OCI-LY7 (cell line): ENCODE measurements at regions not wholly inside any gene's neighbourhood (a gene's known extent, or its start where the extent isn't known, plus 50 kb on each side); places are given as distances from the start of the nearest gene placed in this dataset.

Experiments used
- BruUV-seq: library from RNA; stranded (reverse); fragments of 400-500 nt; replicated peaks from 2 replicates; lab custom pipeline; 2021; lab: Mats Ljungman, UMichigan
- CTCF ChIA-PET: fragments of 300-600 bp; sonication (Branson Sonifier 250); formaldehyde crosslinking; loops from one replicate; lab custom pipeline; 2022; ENCODE audit warnings: antibody characterized with exemption; ENCODE audit not compliant: unreplicated experiment; lab: Charles Lee
- POLR2A ChIA-PET: fragments of 300-600 bp; sonication (Branson Sonifier 250); formaldehyde crosslinking; loops from one replicate; lab custom pipeline; 2022; ENCODE audit warnings: antibody characterized with exemption; lab: Charles Lee
- DNase-seq: peaks from one replicate; pipeline ENCODE4 v3.0.0-alpha.2; 2015; ENCODE audit warnings: low spot score
- H2AFZ ChIP-seq: fragments of 200-600 bp; sonication (generic), shearing (Covaris generic); 2 replicates; pipeline ENCODE4 v1.6.1; 2014; ENCODE audit warnings: mild to moderate bottlenecking, antibody characterized with exemption, low read length, moderate library complexity
- H3K27ac ChIP-seq: fragments of 200-600 bp; sonication (generic); 2 replicates; pipeline ENCODE4 v1.5.1; 2014; ENCODE audit warnings: mixed run types, low read depth, mild to moderate bottlenecking, moderate library complexity, low read length, inconsistent platforms; ENCODE audit not compliant: poor library complexity, severe bottlenecking
- H3K36me3 ChIP-seq: fragments of 200-600 bp; sonication (generic); 2 replicates; pipeline ENCODE4 v1.6.1; 2014; ENCODE audit warnings: mild to moderate bottlenecking, antibody characterized with exemption, low read length, moderate library complexity, mixed read lengths; ENCODE audit not compliant: insufficient read depth
- H3K4me1 ChIP-seq: fragments of 200-600 bp; sonication (generic); 2 replicates; pipeline ENCODE4 v1.5.1; 2014; ENCODE audit warnings: mild to moderate bottlenecking, low read length; ENCODE audit not compliant: insufficient read depth, poor library complexity, severe bottlenecking
- H3K4me2 ChIP-seq: fragments of 200-600 bp; sonication (generic); 2 replicates; pipeline ENCODE4 v1.6.1; 2014; ENCODE audit warnings: mild to moderate bottlenecking, low read length
- H3K4me3 ChIP-seq: fragments of 200-600 bp; sonication (generic); 2 replicates; pipeline ENCODE4 v1.5.1; 2014; ENCODE audit warnings: mild to moderate bottlenecking, low read depth, low read length; ENCODE audit not compliant: poor library complexity, severe bottlenecking
- H3K79me2 ChIP-seq: fragments of 200-600 bp; sonication (generic); 2 replicates; pipeline ENCODE4 v1.6.1; 2016; ENCODE audit warnings: low read depth, mild to moderate bottlenecking, low read length, moderate library complexity, mixed read lengths; ENCODE audit not compliant: insufficient read depth
- H3K9me2 ChIP-seq: fragments of 200-600 bp; sonication (generic); 2 replicates; pipeline ENCODE4 v1.6.1; 2016; ENCODE audit warnings: mild to moderate bottlenecking, low read length, mixed read lengths; ENCODE audit not compliant: insufficient read depth
- H3K9me3 ChIP-seq: fragments of 200-600 bp; sonication (generic); 2 replicates; pipeline ENCODE4 v1.6.1; 2014; ENCODE audit warnings: mild to moderate bottlenecking, mixed run types, low read length, mixed read lengths
- H4K20me1 ChIP-seq: fragments of 200-600 bp; sonication (generic); 2 replicates; pipeline ENCODE4 v1.6.1; 2014; ENCODE audit warnings: mild to moderate bottlenecking, antibody characterized with exemption, low read length, moderate library complexity, mixed read lengths; ENCODE audit not compliant: insufficient read depth
- EZH2phosphoT487 ChIP-seq: fragments of 200-600 bp; sonication (generic); IDR thresholded peaks from 2 replicates; pipeline ENCODE4 v1.6.1; 2018; ENCODE audit warnings: low read depth, borderline replicate concordance, mild to moderate bottlenecking, mixed run types, antibody characterized with exemption, low read length, moderate library complexity, mixed read lengths
- intact Hi-C: fragments of 100-400 bp; cut with micrococcal nuclease; formaldehyde crosslinking; loops from one replicate; pipeline ENCODE4 v1.10.0; 2022; ENCODE audit not compliant: unreplicated experiment
- TF ChIP-seq, protein P1 (sequence below): fragments of 200-600 bp; sonication (generic); conservative IDR thresholded peaks from 2 replicates; pipeline ENCODE4 v1.5.1; 2014; ENCODE audit warnings: mild to moderate bottlenecking, antibody characterized with exemption, low read length, moderate library complexity, mixed read lengths

DNA sequence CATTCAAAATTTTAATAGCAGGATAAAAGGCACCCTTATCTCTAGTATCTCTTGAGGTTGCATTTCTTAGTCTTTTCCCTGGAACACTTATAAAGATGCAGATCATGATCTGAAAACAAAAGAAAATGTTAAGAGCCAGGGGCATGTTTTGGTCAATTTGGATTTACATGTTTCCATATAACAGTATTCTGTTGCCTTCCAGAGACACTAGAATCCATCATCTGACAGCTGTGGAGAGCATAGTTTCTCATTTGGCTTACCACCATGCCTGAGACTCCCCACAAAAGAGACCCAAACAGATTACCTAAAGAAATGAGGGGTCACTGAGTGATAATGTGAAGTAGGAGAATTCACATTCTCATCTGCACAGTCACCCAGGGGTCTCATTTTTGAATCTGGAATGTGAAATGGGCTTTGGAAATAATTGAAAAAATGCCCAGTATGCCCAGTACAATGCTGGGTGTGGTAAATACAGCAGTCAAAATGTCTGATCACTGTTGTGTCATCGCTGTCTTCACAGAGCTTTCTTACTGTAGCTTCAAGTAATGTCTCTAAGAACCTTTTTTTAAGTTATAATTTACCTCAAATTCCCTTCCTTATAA is 79.9 kb upstream of the ZBTB20 start:
- intact Hi-C loops = no loop called here
- Histone ChIP-seq H3K79me2 (no peaks in the 10 kb centered on the region), H4K20me1 (no peaks in the 10 kb centered on the region), H3K9me2 (no peaks in the 10 kb centered on the region), H3K4me2 (no peak overlapping the region), H2AFZ (no peak overlapping the region), H3K4me1 (no peaks in the 10 kb centered on the region), H3K4me3 (no peak overlapping the region), H3K27ac (no peak overlapping the region), H3K9me3 (no peaks in the 10 kb centered on the region), H3K36me3 (no peaks in the 10 kb centered on the region)
- DNase-seq = no peak
- ChIA-PET CTCF (no interaction called here), POLR2A (no interaction called here)
- BruUV-seq = no TSS peak
- no peak for TF ChIP-seq EZH2phosphoT487
- TF ChIP-seq, protein P1, sequence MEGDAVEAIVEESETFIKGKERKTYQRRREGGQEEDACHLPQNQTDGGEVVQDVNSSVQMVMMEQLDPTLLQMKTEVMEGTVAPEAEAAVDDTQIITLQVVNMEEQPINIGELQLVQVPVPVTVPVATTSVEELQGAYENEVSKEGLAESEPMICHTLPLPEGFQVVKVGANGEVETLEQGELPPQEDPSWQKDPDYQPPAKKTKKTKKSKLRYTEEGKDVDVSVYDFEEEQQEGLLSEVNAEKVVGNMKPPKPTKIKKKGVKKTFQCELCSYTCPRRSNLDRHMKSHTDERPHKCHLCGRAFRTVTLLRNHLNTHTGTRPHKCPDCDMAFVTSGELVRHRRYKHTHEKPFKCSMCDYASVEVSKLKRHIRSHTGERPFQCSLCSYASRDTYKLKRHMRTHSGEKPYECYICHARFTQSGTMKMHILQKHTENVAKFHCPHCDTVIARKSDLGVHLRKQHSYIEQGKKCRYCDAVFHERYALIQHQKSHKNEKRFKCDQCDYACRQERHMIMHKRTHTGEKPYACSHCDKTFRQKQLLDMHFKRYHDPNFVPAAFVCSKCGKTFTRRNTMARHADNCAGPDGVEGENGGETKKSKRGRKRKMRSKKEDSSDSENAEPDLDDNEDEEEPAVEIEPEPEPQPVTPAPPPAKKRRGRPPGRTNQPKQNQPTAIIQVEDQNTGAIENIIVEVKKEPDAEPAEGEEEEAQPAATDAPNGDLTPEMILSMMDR = no peak

DNA sequence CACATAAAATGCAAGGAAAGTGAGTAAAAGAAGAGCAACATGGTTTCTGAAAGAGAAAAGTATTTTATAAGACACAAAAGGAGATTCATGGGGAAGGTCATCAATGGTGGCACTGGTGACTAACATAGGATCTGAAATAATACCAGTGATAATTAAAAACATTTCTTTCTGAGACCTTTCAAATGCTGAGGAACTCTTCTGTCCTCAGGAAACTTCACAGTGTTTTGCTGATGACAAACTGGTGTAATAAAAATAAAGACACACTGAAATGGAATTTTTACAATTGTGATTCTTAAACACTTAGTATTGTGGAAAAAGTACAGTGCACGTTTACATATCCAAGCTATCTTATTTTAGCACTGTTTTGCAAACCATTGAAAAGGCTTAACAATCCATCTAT is 80.4 kb upstream of the ZBTB20 start:
- Histone ChIP-seq H3K9me3 (no peaks in the 10 kb centered on the region), H3K27ac (no peak overlapping the region), H3K4me2 (no peak overlapping the region), H2AFZ (no peak overlapping the region), H3K9me2 (no peaks in the 10 kb centered on the region), H3K4me3 (no peak overlapping the region), H4K20me1 (no peaks in the 10 kb centered on the region), H3K36me3 (no peaks in the 10 kb centered on the region), H3K79me2 (no peaks in the 10 kb centered on the region), H3K4me1 (no peaks in the 10 kb centered on the region)
- intact Hi-C loops = no loop called here
- POLR2A ChIA-PET = no interaction called here
- no peak for DNase-seq
- CTCF ChIA-PET = no interaction called here
- BruUV-seq = no TSS peak
- no peak for TF ChIP-seq EZH2phosphoT487

DNA sequence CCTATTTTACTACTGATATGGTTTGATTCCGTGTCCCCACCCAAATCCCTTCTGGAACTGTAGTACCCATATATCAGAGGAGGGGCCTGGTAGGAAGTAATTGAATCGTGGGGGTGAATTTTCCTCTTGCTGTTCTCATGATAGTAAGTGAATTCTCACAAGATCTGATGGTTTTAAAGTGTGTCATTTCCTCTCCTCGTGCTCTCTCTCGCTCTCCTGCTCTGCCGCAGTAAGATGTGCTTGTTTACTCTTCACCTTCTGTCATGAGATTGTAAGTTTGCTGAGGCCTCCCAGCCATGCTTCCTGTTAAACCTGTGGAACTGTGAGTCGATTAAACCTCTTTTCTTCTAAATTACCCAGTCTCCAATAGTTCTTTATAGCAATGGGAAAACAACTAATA is 81.2 kb upstream of the ZBTB20 start:
- no TSS peak for BruUV-seq
- POLR2A ChIA-PET = no interaction called here

More for the DNA sequence above, 81.2 kb upstream of the ZBTB20 start:
- Histone ChIP-seq H3K4me1 (no peaks in the 10 kb centered on the region), H3K27ac (no peak overlapping the region), H3K9me2 (no peaks in the 10 kb centered on the region), H3K4me2 (no peak overlapping the region), H3K9me3 (no peaks in the 10 kb centered on the region), H3K36me3 (no peaks in the 10 kb centered on the region), H4K20me1 (no peaks in the 10 kb centered on the region), H3K4me3 (no peak overlapping the region), H2AFZ (no peak overlapping the region), H3K79me2 (no peaks in the 10 kb centered on the region)
- intact Hi-C loops = no loop called here
- CTCF ChIA-PET = no interaction called here
- no peak for TF ChIP-seq EZH2phosphoT487
- TF ChIP-seq, protein P1 = no peak
- no peak for DNase-seq
